Keratinocyte (primary cell): ENCODE measurements at regions not wholly inside any gene's neighbourhood (a gene's known extent, or its start where the extent isn't known, plus 50 kb on each side); places are given as distances from the start of the nearest gene placed in this dataset.

Experiments
- CTCF ChIP-seq, 3 experiments: IDR thresholded peaks in 1 of 3; conservative IDR thresholded peaks in 1 of 3; optimal IDR thresholded peaks in 1 of 3; 2 replicates in 2 of 3; 3 replicates in 1 of 3; pipeline versions ENCODE3 to v1.5.1; 2011; ENCODE audit warnings: low read length in 3 of 3, mild to moderate bottlenecking in 3 of 3, moderate library complexity in 2 of 3, control low read depth in 1 of 3, inconsistent platforms in 1 of 3; ENCODE audit not compliant: insufficient read depth in 2 of 3; ENCODE audit errors: extremely low read depth in 1 of 3
- EZH2 ChIP-seq: IDR thresholded peaks from one replicate; pipeline ENCODE4 v1.6.1; 2012; ENCODE audit warnings: inconsistent platforms, mild to moderate bottlenecking, low read length, moderate library complexity

- no peak for TF ChIP-seq EZH2
- no peak for TF ChIP-seq CTCF (optimal IDR thresholded peaks at IDR 0.05 in 1 of 3, IDR thresholded peaks at IDR 0.05 in 1 of 3, conservative IDR thresholded peaks at IDR 0.05 in 1 of 3; ENCODE audit: extremely low read depth in 1 of 3, insufficient read depth in 2 of 3, low read length in 3 of 3)
These were observed 321.6 kb upstream of the B3GAT1 start for GRCh38 chr11:134733646-134734045.
